ENCODE measurements at regions not wholly inside any gene's neighbourhood (a gene's known extent, or its start where the extent isn't known, plus 50 kb on each side); places are given as distances from the start of the nearest gene placed in this dataset.

DNA sequence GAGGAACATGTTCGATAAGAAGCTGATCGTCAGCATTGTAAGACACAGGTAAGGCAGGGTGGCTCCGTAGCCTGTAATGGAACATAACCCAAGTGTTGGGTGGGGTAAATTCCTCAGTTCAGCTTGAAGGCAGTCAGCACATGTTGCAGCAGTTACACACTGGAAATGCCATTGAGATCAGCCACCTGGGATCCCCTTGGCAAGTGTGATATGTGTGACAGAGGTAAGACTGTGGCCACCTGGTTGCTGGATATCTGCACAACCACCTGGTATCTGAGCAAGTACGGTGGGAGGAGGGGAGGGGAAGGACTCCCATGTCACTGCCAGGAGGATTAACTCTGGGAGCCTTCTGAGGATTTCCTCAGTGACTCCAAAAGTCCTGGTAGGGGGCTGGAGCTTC is 158.0 kb upstream of the CAND1 start:
- DNase-seq (ENCODE audit: low read depth) = no peak
- TF ChIP-seq, protein P1, sequence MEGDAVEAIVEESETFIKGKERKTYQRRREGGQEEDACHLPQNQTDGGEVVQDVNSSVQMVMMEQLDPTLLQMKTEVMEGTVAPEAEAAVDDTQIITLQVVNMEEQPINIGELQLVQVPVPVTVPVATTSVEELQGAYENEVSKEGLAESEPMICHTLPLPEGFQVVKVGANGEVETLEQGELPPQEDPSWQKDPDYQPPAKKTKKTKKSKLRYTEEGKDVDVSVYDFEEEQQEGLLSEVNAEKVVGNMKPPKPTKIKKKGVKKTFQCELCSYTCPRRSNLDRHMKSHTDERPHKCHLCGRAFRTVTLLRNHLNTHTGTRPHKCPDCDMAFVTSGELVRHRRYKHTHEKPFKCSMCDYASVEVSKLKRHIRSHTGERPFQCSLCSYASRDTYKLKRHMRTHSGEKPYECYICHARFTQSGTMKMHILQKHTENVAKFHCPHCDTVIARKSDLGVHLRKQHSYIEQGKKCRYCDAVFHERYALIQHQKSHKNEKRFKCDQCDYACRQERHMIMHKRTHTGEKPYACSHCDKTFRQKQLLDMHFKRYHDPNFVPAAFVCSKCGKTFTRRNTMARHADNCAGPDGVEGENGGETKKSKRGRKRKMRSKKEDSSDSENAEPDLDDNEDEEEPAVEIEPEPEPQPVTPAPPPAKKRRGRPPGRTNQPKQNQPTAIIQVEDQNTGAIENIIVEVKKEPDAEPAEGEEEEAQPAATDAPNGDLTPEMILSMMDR (IDR thresholded peaks at IDR 0.05; ENCODE audit: control insufficient read depth, extremely low read depth, insufficient read depth) = no peak
- no peak overlapping the region for H3K4me3 ChIP-seq (ENCODE audit: low read depth, low read length)

GRCh38 chr12:67112586-67112985 is 156.6 kb upstream of the CAND1 start:
- DNase-seq (ENCODE audit: low read depth) = no peak
- no peak overlapping the region for H3K4me3 ChIP-seq (ENCODE audit: low read depth, low read length)
- TF ChIP-seq, protein P1 (IDR thresholded peaks at IDR 0.05; ENCODE audit: control insufficient read depth, extremely low read depth, insufficient read depth) = no peak

GRCh38 chr12:67116134-67116533 is 153.0 kb upstream of the CAND1 start:
- TF ChIP-seq, protein P1 (IDR thresholded peaks at IDR 0.05; ENCODE audit: control insufficient read depth, extremely low read depth, insufficient read depth) = no peak
- no peak overlapping the region for H3K4me3 ChIP-seq (ENCODE audit: low read depth, low read length)
- no peak for DNase-seq (ENCODE audit: low read depth)

GRCh38 chr12:67122584-67122983 is 146.6 kb upstream of the CAND1 start:
- no peak for DNase-seq (ENCODE audit: low read depth)
- TF ChIP-seq, protein P1 (IDR thresholded peaks at IDR 0.05; ENCODE audit: control insufficient read depth, extremely low read depth, insufficient read depth) = no peak

GRCh38 chr12:67137256-67137655 is 131.9 kb upstream of the CAND1 start:
- no peak overlapping the region for H3K4me3 ChIP-seq (ENCODE audit: low read depth, low read length)
- no peak for DNase-seq (ENCODE audit: low read depth)

More at GRCh38 chr12:67122584-67122983, 146.6 kb upstream of the CAND1 start:
- no peak overlapping the region for H3K4me3 ChIP-seq (ENCODE audit: low read depth, low read length)

DNA sequence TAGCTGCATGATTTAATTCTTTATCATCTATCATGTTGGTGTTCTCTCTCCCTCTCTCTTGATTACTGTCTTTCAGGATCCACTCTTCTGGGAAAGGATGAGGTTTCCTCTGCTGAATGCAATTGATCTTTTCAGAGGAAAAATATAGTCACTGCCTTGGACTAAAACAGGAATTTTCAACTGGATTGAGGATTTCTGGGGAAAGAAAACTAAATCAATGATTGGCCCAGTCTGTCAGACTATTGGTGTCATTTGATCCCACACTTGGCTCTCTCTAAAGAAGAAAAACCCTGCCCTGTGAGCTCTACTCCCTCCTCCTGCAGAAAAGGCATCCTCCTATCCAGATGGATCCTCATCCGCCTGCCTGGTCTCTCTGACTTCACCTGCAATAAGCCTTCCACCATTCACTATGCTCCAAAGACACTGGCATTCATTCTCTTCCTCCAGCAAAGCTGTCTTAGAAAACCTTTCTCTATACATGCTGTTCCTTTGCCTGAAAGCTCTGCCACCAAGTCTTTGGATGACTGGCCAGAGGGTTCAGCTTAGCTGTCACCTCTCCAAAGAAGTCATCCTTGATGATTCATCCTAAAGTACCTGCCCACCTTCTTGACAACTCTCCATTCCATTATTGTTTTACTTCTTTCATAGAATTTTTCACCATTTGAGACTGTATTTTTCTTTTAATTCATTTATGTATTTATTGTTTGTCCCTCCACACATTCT is 127.7 kb upstream of the CAND1 start:
- H3K4me3 ChIP-seq (ENCODE audit: low read depth, low read length) = no peak overlapping the region
- no peak for DNase-seq (ENCODE audit: low read depth)
- TF ChIP-seq, protein P1 (IDR thresholded peaks at IDR 0.05; ENCODE audit: control insufficient read depth, extremely low read depth, insufficient read depth) = no peak

More at GRCh38 chr12:67137256-67137655, 131.9 kb upstream of the CAND1 start:
- TF ChIP-seq, protein P1 (IDR thresholded peaks at IDR 0.05; ENCODE audit: control insufficient read depth, extremely low read depth, insufficient read depth) = no peak

GRCh38 chr12:67145692-67146091 is 123.5 kb upstream of the CAND1 start:
- TF ChIP-seq, protein P1 (IDR thresholded peaks at IDR 0.05; ENCODE audit: control insufficient read depth, extremely low read depth, insufficient read depth) = no peak
- no peak for DNase-seq (ENCODE audit: low read depth)
- H3K4me3 ChIP-seq (ENCODE audit: low read depth, low read length) = no peak overlapping the region

Data from LNCaP clone FGC (cell line).